BLaER1 (cell line): ENCODE measurements at regions not wholly inside any gene's neighbourhood (a gene's known extent, or its start where the extent isn't known, plus 50 kb on each side); places are given as distances from the start of the nearest gene placed in this dataset.

Experiments
- H3K27ac ChIP-seq: shearing (Covaris generic); formaldehyde crosslinking; 2 replicates; pipeline ENCODE4 v1.8.1; 2022
- H3K27me3 ChIP-seq: shearing (Covaris generic); formaldehyde crosslinking; 2 replicates; pipeline ENCODE4 v1.8.1; 2022
- H3K36me3 ChIP-seq: shearing (Covaris generic); formaldehyde crosslinking; 2 replicates; pipeline ENCODE4 v1.8.1; 2022
- H3K4me1 ChIP-seq: shearing (Covaris generic); formaldehyde crosslinking; 2 replicates; pipeline ENCODE4 v1.8.1; 2022
- H3K4me2 ChIP-seq: shearing (Covaris generic); formaldehyde crosslinking; 2 replicates; pipeline ENCODE4 v1.8.1; 2022
- H3K4me3 ChIP-seq: shearing (Covaris generic); formaldehyde crosslinking; 2 replicates; pipeline ENCODE4 v1.8.1; 2022
- H3K9ac ChIP-seq: shearing (Covaris generic); formaldehyde crosslinking; 2 replicates; pipeline ENCODE4 v1.8.1; 2022
- H3K9me3 ChIP-seq: shearing (Covaris generic); formaldehyde crosslinking; 2 replicates; pipeline ENCODE4 v1.8.1; 2022
- H4K20me1 ChIP-seq: shearing (Covaris generic); formaldehyde crosslinking; 2 replicates; pipeline ENCODE4 v1.8.1; 2022
- Cebpa-rat ChIP-seq: shearing (Covaris generic); IDR thresholded peaks from 2 replicates; pipeline ENCODE4 v1.8.1; 2022

- H3K27ac ChIP-seq: no peak overlapping the region
- H3K27me3 ChIP-seq: no peaks in the 10 kb centered on the region
- H3K9ac ChIP-seq: no peak overlapping the region
- no peaks in the 10 kb centered on the region for H4K20me1 ChIP-seq
- no peak for TF ChIP-seq Cebpa-rat
- no peaks in the 10 kb centered on the region for H3K36me3 ChIP-seq
- H3K9me3 ChIP-seq: no peaks in the 10 kb centered on the region
- peaks cover 19% of the 10 kb centered on the region for H3K4me1 ChIP-seq
- peak overlapping the region; percentile 8; the same call in 1 of the 2 replicates for H3K4me2 ChIP-seq
- H3K4me3 ChIP-seq: no peak overlapping the region
Measured at GRCh38 chr5:82673057-82673809, 395.1 kb upstream of the RPS23 start.

DNA sequence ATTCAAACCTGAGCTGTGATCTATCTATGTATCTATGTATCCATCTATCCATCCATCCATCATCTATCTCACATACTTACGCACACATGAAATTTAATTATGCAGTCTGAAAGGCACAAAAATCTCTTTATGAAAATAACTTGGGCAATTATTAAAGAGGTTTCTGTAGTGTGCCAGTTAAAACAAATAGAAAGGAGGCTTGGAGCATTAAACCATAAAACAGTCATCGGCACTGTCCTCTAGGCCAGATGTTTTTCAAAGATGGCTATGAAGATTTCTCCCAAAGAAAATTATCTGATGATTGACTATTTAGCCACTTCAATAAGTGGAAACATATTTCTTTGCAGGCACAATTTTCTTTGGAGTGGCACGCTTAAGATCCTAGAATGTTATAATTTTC, 392.5 kb upstream of the RPS23 start:
- Histone ChIP-seq H3K4me2 (no peak overlapping the region), H3K9ac (no peak overlapping the region), H3K36me3 (no peaks in the 10 kb centered on the region), H4K20me1 (no peaks in the 10 kb centered on the region), H3K4me3 (no peak overlapping the region), H3K27me3 (no peaks in the 10 kb centered on the region), H3K4me1 (peaks cover 7% of the 10 kb centered on the region; the same call in 1 of the 2 replicates), H3K27ac (no peak overlapping the region), H3K9me3 (no peaks in the 10 kb centered on the region)
- no peak for TF ChIP-seq Cebpa-rat

DNA sequence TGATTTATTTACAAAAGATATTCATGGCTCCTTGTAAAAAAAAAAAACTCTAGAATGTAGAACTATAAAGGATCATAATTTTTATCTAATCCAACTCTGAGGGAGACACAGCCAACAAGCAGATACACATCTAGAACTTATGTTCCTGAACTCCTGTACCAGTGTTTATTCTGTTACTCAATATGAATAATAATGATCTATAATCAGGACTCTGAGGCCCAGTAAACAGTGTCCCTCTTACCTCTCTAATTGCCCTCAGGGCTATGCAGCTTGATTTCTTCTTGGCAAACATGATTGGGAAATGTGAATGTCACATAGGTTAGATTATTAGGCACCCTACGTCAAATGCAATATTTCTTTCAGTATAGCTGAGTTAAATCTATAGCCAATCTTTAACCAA, 391.6 kb upstream of the RPS23 start:
- Histone ChIP-seq H3K4me2 (no peak overlapping the region), H3K27me3 (no peaks in the 10 kb centered on the region), H3K4me1 (peaks cover 7% of the 10 kb centered on the region; the same call in 1 of the 2 replicates), H3K9ac (no peak overlapping the region), H3K36me3 (no peaks in the 10 kb centered on the region), H4K20me1 (no peaks in the 10 kb centered on the region), H3K9me3 (no peaks in the 10 kb centered on the region), H3K27ac (no peak overlapping the region), H3K4me3 (no peak overlapping the region)
- TF ChIP-seq Cebpa-rat: no peak

- no peak overlapping the region for H3K9ac ChIP-seq
- no peak overlapping the region for H3K4me3 ChIP-seq
- H3K4me1 ChIP-seq: no peaks in the 10 kb centered on the region
- no peak overlapping the region for H3K27ac ChIP-seq
- H4K20me1 ChIP-seq: no peaks in the 10 kb centered on the region
- H3K9me3 ChIP-seq: no peaks in the 10 kb centered on the region
- H3K36me3 ChIP-seq: no peaks in the 10 kb centered on the region
- no peak overlapping the region for H3K4me2 ChIP-seq
- H3K27me3 ChIP-seq: no peaks in the 10 kb centered on the region
- TF ChIP-seq Cebpa-rat: no peak
Measured at GRCh38 chr5:82666312-82666711, 388.2 kb upstream of the RPS23 start.

- no peak overlapping the region for H3K27ac ChIP-seq
- H3K36me3 ChIP-seq: no peaks in the 10 kb centered on the region
- no peak overlapping the region for H3K4me3 ChIP-seq
- H3K4me1 ChIP-seq: no peaks in the 10 kb centered on the region
- H4K20me1 ChIP-seq: no peaks in the 10 kb centered on the region
- TF ChIP-seq Cebpa-rat: no peak
- H3K9ac ChIP-seq: no peak overlapping the region
- H3K4me2 ChIP-seq: no peak overlapping the region
- H3K9me3 ChIP-seq: no peaks in the 10 kb centered on the region
- no peaks in the 10 kb centered on the region for H3K27me3 ChIP-seq
Measured at GRCh38 chr5:82664732-82665131, 386.6 kb upstream of the RPS23 start.

- H4K20me1 ChIP-seq: no peaks in the 10 kb centered on the region
- no peaks in the 10 kb centered on the region for H3K9me3 ChIP-seq
- no peak overlapping the region for H3K27ac ChIP-seq
- H3K9ac ChIP-seq: no peak overlapping the region
- no peaks in the 10 kb centered on the region for H3K4me1 ChIP-seq
- H3K4me3 ChIP-seq: no peak overlapping the region
- H3K36me3 ChIP-seq: no peaks in the 10 kb centered on the region
- no peak for TF ChIP-seq Cebpa-rat
- no peak overlapping the region for H3K4me2 ChIP-seq
- no peaks in the 10 kb centered on the region for H3K27me3 ChIP-seq
Measured at GRCh38 chr5:82663225-82663624, 385.1 kb upstream of the RPS23 start.

DNA sequence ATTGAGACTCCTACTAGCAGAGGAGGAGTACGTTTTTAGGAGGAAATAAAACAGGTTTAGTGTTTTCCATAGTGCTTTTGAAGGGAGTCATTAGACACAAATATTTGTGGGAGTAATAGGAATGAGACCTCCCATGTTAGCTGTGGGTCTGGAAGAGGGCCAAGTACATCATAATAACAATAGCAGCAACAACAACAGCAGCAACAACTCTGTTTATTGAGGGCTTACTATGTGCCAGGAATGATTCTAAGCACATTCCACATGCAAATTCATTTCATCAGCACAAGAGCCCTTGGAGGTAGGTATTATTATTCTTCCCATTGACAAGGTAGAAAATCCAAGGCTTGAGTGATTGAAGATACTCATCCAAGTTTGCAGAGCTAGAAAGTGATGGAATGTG, 384.2 kb upstream of the RPS23 start:
- H3K9me3 ChIP-seq: no peaks in the 10 kb centered on the region
- H3K27ac ChIP-seq: no peak overlapping the region
- peaks cover 2% of the 10 kb centered on the region for H3K4me1 ChIP-seq
- no peaks in the 10 kb centered on the region for H3K36me3 ChIP-seq
- no peak overlapping the region for H3K4me2 ChIP-seq
- H3K27me3 ChIP-seq: no peaks in the 10 kb centered on the region
- no peak overlapping the region for H3K4me3 ChIP-seq
- no peaks in the 10 kb centered on the region for H4K20me1 ChIP-seq
- TF ChIP-seq Cebpa-rat: no peak
- H3K9ac ChIP-seq: no peak overlapping the region

DNA sequence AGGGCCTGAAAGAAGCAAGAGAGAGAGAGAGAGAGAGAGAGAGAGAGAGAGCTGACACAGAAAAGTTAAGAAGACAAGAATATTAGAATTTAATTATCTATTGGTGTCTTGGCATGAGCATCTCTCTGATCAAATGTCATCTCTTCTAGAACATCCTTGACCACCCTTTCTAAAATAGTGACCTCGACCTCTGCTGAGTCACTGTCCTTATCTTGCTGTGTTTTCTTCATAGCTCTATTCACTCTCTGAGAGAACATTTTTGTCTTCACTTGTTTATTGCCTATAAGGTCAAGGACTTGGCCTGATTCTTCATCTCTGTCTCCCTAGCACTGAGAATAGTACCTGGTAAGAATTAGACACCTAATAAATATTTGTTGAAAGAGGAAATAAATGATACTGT, 383.8 kb upstream of the RPS23 start:
- no peaks in the 10 kb centered on the region for H3K9me3 ChIP-seq
- TF ChIP-seq Cebpa-rat: no peak
- peaks cover 6% of the 10 kb centered on the region for H3K4me1 ChIP-seq
- H3K27ac ChIP-seq: no peak overlapping the region
- no peak overlapping the region for H3K9ac ChIP-seq
- H3K36me3 ChIP-seq: no peaks in the 10 kb centered on the region
- H3K4me2 ChIP-seq: no peak overlapping the region
- no peaks in the 10 kb centered on the region for H3K27me3 ChIP-seq
- no peaks in the 10 kb centered on the region for H4K20me1 ChIP-seq
- H3K4me3 ChIP-seq: no peak overlapping the region

GRCh38 chr5:82661462-82661861, 383.3 kb upstream of the RPS23 start:
- Histone ChIP-seq H4K20me1 (no peaks in the 10 kb centered on the region), H3K9ac (no peak overlapping the region), H3K9me3 (no peaks in the 10 kb centered on the region), H3K4me1 (peaks cover 11% of the 10 kb centered on the region), H3K27ac (no peak overlapping the region), H3K27me3 (no peaks in the 10 kb centered on the region), H3K4me3 (no peak overlapping the region), H3K36me3 (no peaks in the 10 kb centered on the region), H3K4me2 (no peak overlapping the region)
- no peak for TF ChIP-seq Cebpa-rat

GRCh38 chr5:82659115-82659514, 381.0 kb upstream of the RPS23 start:
- H3K4me2 ChIP-seq: no peak overlapping the region

More at GRCh38 chr5:82659115-82659514, 381.0 kb upstream of the RPS23 start:
- H3K4me1 ChIP-seq: peaks cover 16% of the 10 kb centered on the region
- no peak for TF ChIP-seq Cebpa-rat
- H4K20me1 ChIP-seq: no peaks in the 10 kb centered on the region
- H3K36me3 ChIP-seq: no peaks in the 10 kb centered on the region
- H3K4me3 ChIP-seq: no peak overlapping the region
- no peaks in the 10 kb centered on the region for H3K9me3 ChIP-seq
- H3K9ac ChIP-seq: no peak overlapping the region
- no peaks in the 10 kb centered on the region for H3K27me3 ChIP-seq
- H3K27ac ChIP-seq: no peak overlapping the region
